DOHH2 (cell line): ENCODE measurements at regions not wholly inside any gene's neighbourhood (a gene's known extent, or its start where the extent isn't known, plus 50 kb on each side); places are given as distances from the start of the nearest gene placed in this dataset.

ENCODE experiments used
- H3F3A ChIP-seq: fragments of 200-600 bp; sonication (generic), shearing (Covaris generic); 2 replicates; pipeline ENCODE4 v1.6.0; 2016; ENCODE audit warnings: antibody characterized with exemption, mild to moderate bottlenecking; ENCODE audit not compliant: control insufficient read depth, insufficient read depth
- H3K27ac ChIP-seq: fragments of 200-600 bp; sonication (generic); 2 replicates; pipeline ENCODE4 v1.5.1; 2014; ENCODE audit warnings: low read depth, mild to moderate bottlenecking, low read length, moderate library complexity
- H3K27me3 ChIP-seq: fragments of 200-600 bp; sonication (generic); 2 replicates; pipeline ENCODE4 v1.6.1; 2014; ENCODE audit warnings: mild to moderate bottlenecking, low read length, mixed read lengths; ENCODE audit not compliant: control insufficient read depth
- H3K36me3 ChIP-seq: fragments of 200-600 bp; sonication (generic); 2 replicates; pipeline ENCODE4 v1.6.1; 2014; ENCODE audit warnings: mild to moderate bottlenecking, low read length, moderate library complexity, mixed read lengths; ENCODE audit not compliant: control insufficient read depth
- H3K4me1 ChIP-seq: fragments of 200-600 bp; sonication (generic); 2 replicates; pipeline ENCODE4 v1.6.1; 2014; ENCODE audit warnings: mild to moderate bottlenecking, low read length, mixed read lengths; ENCODE audit not compliant: control insufficient read depth
- H3K4me2 ChIP-seq: fragments of 200-600 bp; sonication (generic); 2 replicates; pipeline ENCODE4 v1.6.0; 2014; ENCODE audit warnings: mild to moderate bottlenecking, low read length, moderate library complexity
- H3K4me3 ChIP-seq: fragments of 200-600 bp; sonication (generic); 2 replicates; pipeline ENCODE4 v1.5.1; 2014; ENCODE audit warnings: mild to moderate bottlenecking, low read length, mixed read lengths
- H3K79me2 ChIP-seq: fragments of 200-600 bp; sonication (generic); 2 replicates; pipeline ENCODE4 v1.6.1; 2014; ENCODE audit warnings: mild to moderate bottlenecking, low read length, mixed read lengths; ENCODE audit not compliant: control insufficient read depth
- H3K9me2 ChIP-seq: fragments of 200-600 bp; sonication (generic); replicated peaks from 2 replicates; pipeline ENCODE4 v1.6.1; 2014; ENCODE audit warnings: mild to moderate bottlenecking, low read length, mixed read lengths; ENCODE audit not compliant: control insufficient read depth
- H3K9me3 ChIP-seq: fragments of 200-600 bp; sonication (generic); 2 replicates; pipeline ENCODE4 v1.6.1; 2014; ENCODE audit warnings: antibody characterized with exemption, low read length, mixed read lengths; ENCODE audit not compliant: control insufficient read depth, insufficient read depth
- H4K20me1 ChIP-seq: fragments of 200-600 bp; sonication (generic); 2 replicates; pipeline ENCODE4 v1.6.0; 2014; ENCODE audit warnings: low read depth, mild to moderate bottlenecking, antibody characterized with exemption, low read length, moderate library complexity; ENCODE audit not compliant: control insufficient read depth, insufficient read depth
- CTCF ChIP-seq: fragments of 200-600 bp; sonication (generic); IDR thresholded peaks from one replicate; pipeline ENCODE4 v1.5.1; 2014; ENCODE audit warnings: antibody characterized with exemption, mild to moderate bottlenecking, low read depth, low read length; ENCODE audit not compliant: poor library complexity, severe bottlenecking
- EZH2phosphoT487 ChIP-seq: fragments of 200-600 bp; sonication (generic); IDR thresholded peaks from 2 replicates; pipeline ENCODE4 v1.6.1; 2017; ENCODE audit warnings: borderline replicate concordance, mild to moderate bottlenecking, antibody characterized with exemption, low read length, moderate library complexity, mixed read lengths

GRCh38 chr4:114368751-114369150, 229.9 kb upstream of the UGT8 start:
- peaks cover 4% of the 10 kb centered on the region for H3K27me3 ChIP-seq

GRCh38 chr4:114373508-114373907, 225.1 kb upstream of the UGT8 start:
- H3K27me3 ChIP-seq, result peaks cover 4% of the 10 kb centered on the region
- no peaks in the 10 kb centered on the region for H3K9me3 ChIP-seq
- no peaks in the 10 kb centered on the region for H3K36me3 ChIP-seq
- TF ChIP-seq EZH2phosphoT487 (no peak), CTCF (no peak)
- H3K4me1 ChIP-seq, result no peaks in the 10 kb centered on the region
- H3K4me3 ChIP-seq, result no peak overlapping the region
- H4K20me1 ChIP-seq, result no peaks in the 10 kb centered on the region
- H3K27ac ChIP-seq, result no peak overlapping the region
- no peaks in the 10 kb centered on the region for H3K9me2 ChIP-seq
- H3K79me2 ChIP-seq, result no peaks in the 10 kb centered on the region
- H3K4me2 ChIP-seq, result no peak overlapping the region
- no peaks in the 10 kb centered on the region for H3F3A ChIP-seq

More at GRCh38 chr4:114368751-114369150, 229.9 kb upstream of the UGT8 start:
- Histone ChIP-seq H3K4me1 (no peaks in the 10 kb centered on the region), H3K79me2 (no peaks in the 10 kb centered on the region), H3K9me2 (no peaks in the 10 kb centered on the region), H4K20me1 (no peaks in the 10 kb centered on the region), H3K9me3 (no peaks in the 10 kb centered on the region), H3F3A (no peaks in the 10 kb centered on the region), H3K27ac (no peak overlapping the region), H3K36me3 (no peaks in the 10 kb centered on the region), H3K4me3 (no peak overlapping the region), H3K4me2 (no peak overlapping the region)
- TF ChIP-seq CTCF, result no peak
- TF ChIP-seq EZH2phosphoT487, result no peak

- TF ChIP-seq EZH2phosphoT487 (no peak), CTCF (no peak)
- Histone ChIP-seq H3F3A (no peaks in the 10 kb centered on the region), H3K4me3 (no peak overlapping the region), H3K4me1 (no peaks in the 10 kb centered on the region), H3K9me3 (no peaks in the 10 kb centered on the region), H3K4me2 (no peak overlapping the region), H3K27ac (no peak overlapping the region), H3K79me2 (no peaks in the 10 kb centered on the region), H3K9me2 (no peaks in the 10 kb centered on the region), H4K20me1 (no peaks in the 10 kb centered on the region), H3K36me3 (no peaks in the 10 kb centered on the region), H3K27me3 (peaks cover 12% of the 10 kb centered on the region; the same call in 1 of the 2 replicates)
Observed at GRCh38 chr4:114378305-114378903, 220.2 kb upstream of the UGT8 start.
